Endothelial cell of umbilical vein (primary cell): ENCODE measurements at regions not wholly inside any gene's neighbourhood (a gene's known extent, or its start where the extent isn't known, plus 50 kb on each side); places are given as distances from the start of the nearest gene placed in this dataset.

Experiments used
- BruUV-seq: library from RNA; stranded (reverse); fragments of 400-500 nt; replicated peaks from 2 replicates; lab custom pipeline; 2021; lab: Mats Ljungman, UMichigan
- CTCF ChIA-PET: fragments of 300-600, 350-600 bp; sonication (Branson Sonifier 250); formaldehyde crosslinking; loops from one replicate; lab custom pipeline; 2021; ENCODE audit warnings: antibody characterized with exemption, inconsistent platforms; lab: Charles Lee
- POLR2A ChIA-PET: fragments of 300-600, 350-600 bp; sonication (Branson Sonifier 250); formaldehyde crosslinking; loops from one replicate; lab custom pipeline; 2021; ENCODE audit warnings: antibody characterized with exemption, inconsistent platforms; lab: Charles Lee
- DNase-seq: peaks from one replicate; pipeline ENCODE4 v3.0.0-alpha.2; 2011; ENCODE audit warnings: low read depth, low spot score
- FAIRE-seq: peaks from 2 replicates; lab custom pipeline; 2011; peaks lifted over from hg19 to GRCh38; lab: Jason Lieb, UNC
- H2AFZ ChIP-seq: 2 replicates; pipeline ENCODE4 v1.6.0; 2012; ENCODE audit warnings: low read depth, low read length, control low read depth, inconsistent platforms
- H3K27ac ChIP-seq: 2 replicates; pipeline ENCODE4 v1.5.1; 2011; ENCODE audit warnings: low read depth, mild to moderate bottlenecking, control low read depth, low read length, moderate library complexity; ENCODE audit not compliant: insufficient read depth
- H3K27me3 ChIP-seq, 2 experiments: 2 replicates each; pipeline versions ENCODE4 v1.6.0 to v1.6.1; 2011; ENCODE audit warnings: low read length in 2 of 2, mixed read lengths in 1 of 2; ENCODE audit not compliant: control insufficient read depth in 2 of 2, insufficient read depth in 2 of 2
- H3K36me3 ChIP-seq, 2 experiments: 2 replicates in 1 of 2; 3 replicates in 1 of 2; pipeline ENCODE4 v1.5.1; 2011; ENCODE audit warnings: low read length in 2 of 2, mild to moderate bottlenecking in 1 of 2, moderate library complexity in 1 of 2; ENCODE audit not compliant: control insufficient read depth in 2 of 2, insufficient read depth in 2 of 2; ENCODE audit errors: extremely low read depth in 1 of 2
- H3K4me1 ChIP-seq: 3 replicates; pipeline ENCODE4 v1.5.1; 2011; ENCODE audit warnings: mild to moderate bottlenecking, low read length; ENCODE audit not compliant: control insufficient read depth, insufficient read depth; ENCODE audit errors: extremely low read depth
- H3K4me2 ChIP-seq: 2 replicates; pipeline ENCODE4 v1.6.1; 2011; ENCODE audit warnings: low read length, control low read depth, mixed read lengths; ENCODE audit not compliant: insufficient read depth
- H3K4me3 ChIP-seq, 3 experiments: fragments of 200-600 bp in 1 of 3; sonication (generic), shearing (Covaris generic) in 1 of 3; replicated peaks in 1 of 3; 2 replicates each; pipeline ENCODE4 v1.5.1; 2011 to 2016; ENCODE audit warnings: control low read depth in 3 of 3, low read length in 3 of 3, mild to moderate bottlenecking in 2 of 3, inconsistent platforms in 1 of 3, low read depth in 1 of 3, moderate library complexity in 1 of 3; ENCODE audit not compliant: insufficient read depth in 1 of 3
- H3K79me2 ChIP-seq: 2 replicates; pipeline ENCODE4 v1.6.0; 2012; ENCODE audit warnings: low read length, inconsistent platforms; ENCODE audit not compliant: control insufficient read depth, insufficient read depth
- H3K9ac ChIP-seq: replicated peaks from 2 replicates; pipeline ENCODE3; 2011; ENCODE audit warnings: low read length, control low read depth; ENCODE audit not compliant: insufficient read depth; ENCODE audit errors: extremely low read depth
- H3K9me1 ChIP-seq: replicated peaks from 3 replicates; pipeline ENCODE4 v1.6.0; 2011; ENCODE audit warnings: mild to moderate bottlenecking, low read length; ENCODE audit not compliant: control insufficient read depth, insufficient read depth; ENCODE audit errors: extremely low read depth
- H3K9me3 ChIP-seq: replicated peaks from 2 replicates; pipeline ENCODE4 v1.5.1; 2012; ENCODE audit warnings: low read length, inconsistent platforms; ENCODE audit not compliant: control insufficient read depth, insufficient read depth
- H4K20me1 ChIP-seq: replicated peaks from 2 replicates; pipeline ENCODE3; 2011; ENCODE audit warnings: mild to moderate bottlenecking, low read length; ENCODE audit not compliant: control insufficient read depth, insufficient read depth; ENCODE audit errors: extremely low read depth
- EZH2 ChIP-seq: IDR thresholded peaks from 2 replicates; pipeline ENCODE4 v1.6.1; 2012; ENCODE audit warnings: borderline replicate concordance, low read depth, mild to moderate bottlenecking, moderate library complexity, low read length, inconsistent platforms; ENCODE audit not compliant: severe bottlenecking
- FOS ChIP-seq: IDR thresholded peaks from 2 replicates; pipeline ENCODE4 v1.6.1; 2011; ENCODE audit warnings: mild to moderate bottlenecking, low read length, moderate library complexity, borderline replicate concordance; ENCODE audit not compliant: insufficient read depth
- GATA2 ChIP-seq: IDR thresholded peaks from 2 replicates; pipeline ENCODE4 v1.7.0; 2011; ENCODE audit warnings: low read depth, mild to moderate bottlenecking, moderate library complexity, mixed read lengths, low read length; ENCODE audit not compliant: insufficient read length, insufficient read depth
- JUN ChIP-seq: IDR thresholded peaks from 2 replicates; pipeline ENCODE4 v1.6.1; 2011; ENCODE audit warnings: borderline replicate concordance, low read depth; ENCODE audit not compliant: insufficient read length, insufficient read depth
- MYC ChIP-seq: IDR thresholded peaks from one replicate; pipeline ENCODE4 v1.6.1; 2011; ENCODE audit warnings: mild to moderate bottlenecking, low read depth, low read length
- POLR2A ChIP-seq: IDR thresholded peaks from 2 replicates; pipeline ENCODE4 v1.6.1; 2012; ENCODE audit warnings: low read depth, mild to moderate bottlenecking, control low read depth, low read length
- POLR2AphosphoS5 ChIP-seq: IDR thresholded peaks from 2 replicates; pipeline ENCODE4 v1.6.1; 2012; ENCODE audit warnings: low read depth, mild to moderate bottlenecking, control low read depth, low read length, moderate library complexity; ENCODE audit not compliant: insufficient read depth
- dilution Hi-C: fragments of 300-500 bp; cut with MboI; formaldehyde crosslinking; loops from one replicate; pipeline ENCODE4 v1.15.0; 2019; ENCODE audit warnings: low sequenced_read_pairs; ENCODE audit not compliant: extremely low pct_ligation_motif_present
- intact Hi-C: fragments of 100-400 bp; cut with micrococcal nuclease; formaldehyde crosslinking; loops from one replicate; pipeline ENCODE4 v1.10.0; 2022
- TF ChIP-seq, protein P1 (sequence below): IDR thresholded peaks from 2 replicates; pipeline ENCODE4 v1.6.1; 2011; ENCODE audit not compliant: insufficient read depth, insufficient read length
- TF ChIP-seq, protein P2 (sequence below), 2 donors: IDR thresholded peaks; 1 replicate in 1 of 2; 2 replicates in 1 of 2; pipeline ENCODE4 v1.5.1; 2011; ENCODE audit warnings: low read length in 2 of 2, mild to moderate bottlenecking in 2 of 2, moderate library complexity in 2 of 2, control low read depth in 1 of 2, inconsistent platforms in 1 of 2, low read depth in 1 of 2; ENCODE audit not compliant: insufficient read depth in 1 of 2; ENCODE audit errors: extremely low read depth in 1 of 2

DNA sequence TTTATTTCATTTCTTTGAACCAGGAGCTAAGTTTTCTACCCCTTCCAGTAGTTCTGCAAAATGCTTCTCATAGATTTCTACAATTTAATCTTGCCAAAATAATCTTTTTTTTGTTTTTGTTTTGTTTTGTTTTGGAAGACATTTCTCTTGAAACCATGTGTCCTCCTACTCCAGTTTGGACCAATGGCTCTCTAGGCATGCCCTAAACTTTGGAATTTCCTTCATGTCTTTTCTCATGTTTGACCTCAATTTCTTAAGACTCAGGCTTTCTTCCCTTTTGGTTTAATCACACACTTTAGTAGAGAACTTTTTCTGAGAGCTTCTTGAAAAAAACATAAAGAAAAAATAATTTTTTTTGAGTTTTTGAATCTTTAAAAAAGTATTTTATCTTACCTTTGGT is 173.8 kb downstream of the GJA1 start:
- no peaks in the 10 kb centered on the region for H3K79me2 ChIP-seq
- H3K9ac ChIP-seq, result no peak overlapping the region
- no peaks in the 10 kb centered on the region for H3K9me3 ChIP-seq
- H3K4me1 ChIP-seq, result no peaks in the 10 kb centered on the region
- ChIA-PET CTCF (no interaction called here), POLR2A (no interaction called here)
- H3K36me3 ChIP-seq, result no peaks in the 10 kb centered on the region
- DNase-seq (no peak), FAIRE-seq (no peak)
- H3K9me1 ChIP-seq, result no peaks in the 10 kb centered on the region
- H3K4me2 ChIP-seq, result no peak overlapping the region
- H4K20me1 ChIP-seq, result no peaks in the 10 kb centered on the region
- no peaks in the 10 kb centered on the region for H3K27me3 ChIP-seq
- no peak overlapping the region for H3K4me3 ChIP-seq
- intact Hi-C loops, result no loop called here
- no peak overlapping the region for H3K27ac ChIP-seq
- TF ChIP-seq EZH2, result no peak
- TF ChIP-seq JUN, result no peak
- no peak for TF ChIP-seq MYC
- TF ChIP-seq, protein P1, sequence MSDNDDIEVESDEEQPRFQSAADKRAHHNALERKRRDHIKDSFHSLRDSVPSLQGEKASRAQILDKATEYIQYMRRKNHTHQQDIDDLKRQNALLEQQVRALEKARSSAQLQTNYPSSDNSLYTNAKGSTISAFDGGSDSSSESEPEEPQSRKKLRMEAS, result no peak
- TF ChIP-seq FOS, result no peak
- no peak for TF ChIP-seq GATA2
- no peak for TF ChIP-seq POLR2AphosphoS5
- no peak for TF ChIP-seq POLR2A
- TF ChIP-seq, protein P2, sequence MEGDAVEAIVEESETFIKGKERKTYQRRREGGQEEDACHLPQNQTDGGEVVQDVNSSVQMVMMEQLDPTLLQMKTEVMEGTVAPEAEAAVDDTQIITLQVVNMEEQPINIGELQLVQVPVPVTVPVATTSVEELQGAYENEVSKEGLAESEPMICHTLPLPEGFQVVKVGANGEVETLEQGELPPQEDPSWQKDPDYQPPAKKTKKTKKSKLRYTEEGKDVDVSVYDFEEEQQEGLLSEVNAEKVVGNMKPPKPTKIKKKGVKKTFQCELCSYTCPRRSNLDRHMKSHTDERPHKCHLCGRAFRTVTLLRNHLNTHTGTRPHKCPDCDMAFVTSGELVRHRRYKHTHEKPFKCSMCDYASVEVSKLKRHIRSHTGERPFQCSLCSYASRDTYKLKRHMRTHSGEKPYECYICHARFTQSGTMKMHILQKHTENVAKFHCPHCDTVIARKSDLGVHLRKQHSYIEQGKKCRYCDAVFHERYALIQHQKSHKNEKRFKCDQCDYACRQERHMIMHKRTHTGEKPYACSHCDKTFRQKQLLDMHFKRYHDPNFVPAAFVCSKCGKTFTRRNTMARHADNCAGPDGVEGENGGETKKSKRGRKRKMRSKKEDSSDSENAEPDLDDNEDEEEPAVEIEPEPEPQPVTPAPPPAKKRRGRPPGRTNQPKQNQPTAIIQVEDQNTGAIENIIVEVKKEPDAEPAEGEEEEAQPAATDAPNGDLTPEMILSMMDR (IDR thresholded peaks at IDR 0.05; ENCODE audit: extremely low read depth in 1 of 2, insufficient read depth in 1 of 2, low read depth in 1 of 2, low read length in 2 of 2), result no peak
- BruUV-seq, result no TSS peak
- dilution Hi-C loops, result no loop called here
- H2AFZ ChIP-seq, result no peak overlapping the region
